ENCODE measurements at regions not wholly inside any gene's neighbourhood (a gene's known extent, or its start where the extent isn't known, plus 50 kb on each side); places are given as distances from the start of the nearest gene placed in this dataset.

DNA sequence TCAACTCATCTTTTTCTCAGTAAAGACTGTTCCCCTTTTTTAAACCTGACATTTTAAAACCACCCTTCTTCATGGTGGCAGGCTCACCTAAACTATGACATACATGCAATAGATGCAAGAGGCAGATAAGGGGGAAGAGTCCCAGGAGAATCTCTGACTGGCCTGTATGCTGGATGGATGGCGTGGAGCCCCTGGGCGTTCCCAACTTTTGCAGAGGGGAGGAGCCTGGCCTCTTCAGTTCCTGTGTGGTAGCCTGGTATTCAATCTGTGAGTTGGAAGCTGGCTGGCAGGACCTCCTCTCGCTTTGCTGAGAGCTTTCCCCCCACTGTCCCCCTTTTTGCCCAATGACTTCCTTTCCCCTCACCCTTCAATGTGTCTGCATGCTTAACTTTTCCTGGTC, 217.6 kb upstream of the CA10 start:
- TF ChIP-seq POLR2A (IDR thresholded peaks at IDR 0.05): no peak
- TF ChIP-seq, protein P1, sequence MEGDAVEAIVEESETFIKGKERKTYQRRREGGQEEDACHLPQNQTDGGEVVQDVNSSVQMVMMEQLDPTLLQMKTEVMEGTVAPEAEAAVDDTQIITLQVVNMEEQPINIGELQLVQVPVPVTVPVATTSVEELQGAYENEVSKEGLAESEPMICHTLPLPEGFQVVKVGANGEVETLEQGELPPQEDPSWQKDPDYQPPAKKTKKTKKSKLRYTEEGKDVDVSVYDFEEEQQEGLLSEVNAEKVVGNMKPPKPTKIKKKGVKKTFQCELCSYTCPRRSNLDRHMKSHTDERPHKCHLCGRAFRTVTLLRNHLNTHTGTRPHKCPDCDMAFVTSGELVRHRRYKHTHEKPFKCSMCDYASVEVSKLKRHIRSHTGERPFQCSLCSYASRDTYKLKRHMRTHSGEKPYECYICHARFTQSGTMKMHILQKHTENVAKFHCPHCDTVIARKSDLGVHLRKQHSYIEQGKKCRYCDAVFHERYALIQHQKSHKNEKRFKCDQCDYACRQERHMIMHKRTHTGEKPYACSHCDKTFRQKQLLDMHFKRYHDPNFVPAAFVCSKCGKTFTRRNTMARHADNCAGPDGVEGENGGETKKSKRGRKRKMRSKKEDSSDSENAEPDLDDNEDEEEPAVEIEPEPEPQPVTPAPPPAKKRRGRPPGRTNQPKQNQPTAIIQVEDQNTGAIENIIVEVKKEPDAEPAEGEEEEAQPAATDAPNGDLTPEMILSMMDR (IDR thresholded peaks at IDR 0.05): no peak

Measured in vagina (tissue), 2 donors.